Esophagus muscularis mucosa (tissue), 4 donors: ENCODE measurements at regions not wholly inside any gene's neighbourhood (a gene's known extent, or its start where the extent isn't known, plus 50 kb on each side); places are given as distances from the start of the nearest gene placed in this dataset.

Source experiments
- DNase-seq: peaks from one replicate; pipeline ENCODE4 v3.0.0-alpha.2; 2017; ENCODE audit errors: extremely low spot score
- H3K27ac ChIP-seq, 4 donors: fragments of 200-600 bp; sonication (generic); replicated peaks in 1 of 4; 1 replicate in 3 of 4; 2 replicates in 1 of 4; pipeline ENCODE4 v1.5.1; 2016 to 2019; ENCODE audit warnings: mild to moderate bottlenecking in 1 of 4
- H3K27me3 ChIP-seq, 4 donors: fragments of 200-600 bp; sonication (generic); one replicate each; pipeline versions ENCODE4 v1.5.1 to v1.6.0; 2016 to 2019
- H3K36me3 ChIP-seq, 4 donors: fragments of 200-600 bp; sonication (generic); one replicate each; pipeline ENCODE4 v1.5.1; 2016 to 2019
- H3K4me1 ChIP-seq, 4 donors: fragments of 200-600 bp; sonication (generic); one replicate each; pipeline ENCODE4 v1.5.1; 2016 to 2019
- H3K4me3 ChIP-seq, 4 donors: fragments of 200-600 bp; sonication (generic); 1 replicate in 2 of 4; 2 replicates in 2 of 4; pipeline ENCODE4 v1.5.1; 2016 to 2019; ENCODE audit warnings: mild to moderate bottlenecking in 4 of 4, moderate library complexity in 1 of 4
- H3K9me3 ChIP-seq, 4 donors: fragments of 200-600 bp; sonication (generic); 1 replicate in 3 of 4; 2 replicates in 1 of 4; pipeline ENCODE4 v1.5.1; 2016 to 2019
- EP300 ChIP-seq: sonication (generic); formaldehyde crosslinking; IDR thresholded peaks from one replicate; pipeline ENCODE4 v1.6.1; 2017; ENCODE audit warnings: antibody characterized with exemption
- POLR2A ChIP-seq: fragments of 450-650 bp; IDR thresholded peaks from one replicate; pipeline ENCODE4 v1.6.1; 2017; ENCODE audit warnings: antibody characterized with exemption, moderate library complexity, mild to moderate bottlenecking, low read depth
- POLR2AphosphoS5 ChIP-seq, 2 donors: sonication (generic); formaldehyde crosslinking; IDR thresholded peaks; one replicate each; pipeline ENCODE4 v1.6.1; 2017; ENCODE audit warnings: antibody characterized with exemption in 2 of 2
- WGBS: methylation state at CpG from one replicate; pipeline ENCODE4 v1.1.5; 2018; 5-methylcytosine and 5-hydroxymethylcytosine counted together
- intact Hi-C: fragments of 100-400 bp; cut with DNase I; formaldehyde crosslinking; loops from one replicate; pipeline ENCODE4 v1.15.1; 2023
- TF ChIP-seq, protein P1 (sequence below), 3 experiments: fragments of 200-600 bp in 2 of 3; fragments of 450-650 bp in 1 of 3; sonication (generic) in 2 of 3; IDR thresholded peaks; one replicate each; pipeline ENCODE4 v1.5.1; 2017 to 2019; ENCODE audit warnings: antibody characterized with exemption in 3 of 3, mild to moderate bottlenecking in 2 of 3, moderate library complexity in 1 of 3

DNA sequence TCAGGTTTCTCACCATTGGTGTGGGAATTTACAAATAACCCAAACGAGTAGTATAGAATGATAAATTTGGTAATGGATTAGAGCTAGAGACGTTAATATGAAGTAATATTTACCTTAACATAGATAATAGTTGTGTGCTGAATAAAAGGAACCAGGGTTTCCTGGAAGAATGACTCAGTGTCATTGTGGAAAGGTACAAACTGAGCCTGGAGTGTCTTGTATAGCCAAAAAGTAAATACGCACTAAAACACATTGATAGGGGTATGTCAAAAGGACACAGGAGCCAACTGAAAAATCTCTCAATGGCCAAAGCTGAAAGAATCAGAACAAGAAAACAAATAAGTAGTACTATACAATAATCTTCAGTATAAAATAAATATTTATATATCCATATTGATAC lies 363.5 kb downstream of the SLCO4C1 start:
- WGBS: 77% methylated on average over 3 of the region's 3 CpGs
- no peak overlapping the region for H3K27ac ChIP-seq
- intact Hi-C loops: no loop called here
- no peaks in the 10 kb centered on the region for H3K9me3 ChIP-seq
- no peaks in the 10 kb centered on the region for H3K4me1 ChIP-seq
- H3K4me3 ChIP-seq: no peak overlapping the region
- no peak for DNase-seq
- H3K27me3 ChIP-seq: no peaks in the 10 kb centered on the region
- no peaks in the 10 kb centered on the region for H3K36me3 ChIP-seq
- no peak for TF ChIP-seq POLR2A
- TF ChIP-seq POLR2AphosphoS5 (IDR thresholded peaks at IDR 0.05): no peak
- TF ChIP-seq EP300: no peak

DNA sequence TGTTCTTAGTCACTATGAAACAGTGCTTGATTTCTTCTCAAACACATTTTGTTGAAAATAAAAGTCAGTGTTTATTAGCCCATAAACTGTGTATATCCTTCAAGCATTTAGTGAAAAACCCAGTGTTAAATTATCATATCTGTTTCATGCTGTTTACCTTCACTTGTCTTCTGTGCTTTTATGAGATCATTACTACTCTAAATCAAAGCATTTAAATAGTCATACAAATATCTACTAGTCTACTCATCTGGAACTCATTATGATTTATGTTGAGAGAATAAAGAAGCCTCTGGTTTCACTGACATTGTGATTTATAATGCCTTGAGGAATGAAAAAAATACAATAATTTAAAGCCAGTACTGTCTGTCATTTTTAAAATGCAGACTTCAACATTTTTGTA lies 366.5 kb downstream of the SLCO4C1 start:
- Histone ChIP-seq H3K9me3 (no peaks in the 10 kb centered on the region), H3K4me3 (no peak overlapping the region), H3K4me1 (no peaks in the 10 kb centered on the region), H3K27ac (no peak overlapping the region), H3K36me3 (no peaks in the 10 kb centered on the region), H3K27me3 (no peaks in the 10 kb centered on the region)
- TF ChIP-seq EP300: no peak
- TF ChIP-seq POLR2AphosphoS5 (IDR thresholded peaks at IDR 0.05): no peak
- intact Hi-C loops: no loop called here
- DNase-seq: no peak

DNA sequence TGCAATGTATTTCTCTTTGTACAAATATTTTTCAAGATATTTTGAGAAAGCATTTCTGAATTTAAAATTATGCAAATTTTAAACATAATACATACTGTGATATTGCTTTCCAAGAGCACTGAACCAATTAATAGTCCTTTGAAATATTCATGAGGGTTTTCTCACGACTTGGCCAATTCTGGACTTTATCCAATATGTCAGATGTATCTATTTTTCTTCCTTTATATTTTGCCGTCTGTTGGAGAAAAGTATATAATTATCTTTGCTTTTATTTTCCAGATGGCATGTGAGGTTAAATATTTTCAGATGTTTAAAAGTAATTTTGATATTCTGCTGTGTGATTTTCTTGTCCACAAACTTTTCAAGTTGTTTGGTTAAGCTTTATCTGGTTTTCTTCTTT lies 378.9 kb downstream of the SLCO4C1 start:
- 41% methylated on average over 2 of the region's 2 CpGs for WGBS

DNA sequence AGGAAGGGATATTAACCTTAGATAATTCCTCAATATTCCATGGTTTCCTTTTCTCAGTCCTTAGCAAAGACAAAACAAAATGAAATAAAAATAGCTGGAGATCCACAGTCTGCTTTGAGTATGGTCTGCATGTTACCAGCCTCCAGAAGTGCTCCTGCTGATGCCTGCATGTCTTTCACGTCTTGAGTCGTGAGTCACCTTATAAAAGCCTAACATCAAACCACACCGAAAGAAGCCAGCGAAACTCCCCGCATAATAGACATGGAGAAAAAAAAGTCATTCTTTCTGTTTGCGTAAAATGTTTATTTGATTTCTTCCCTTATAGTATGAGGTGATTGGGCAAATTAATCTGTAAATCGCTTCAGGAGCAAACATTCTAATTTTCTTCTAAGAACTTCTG lies 380.5 kb downstream of the SLCO4C1 start:
- no peak for DNase-seq

More for the DNA sequence above, 378.9 kb downstream of the SLCO4C1 start:
- H3K9me3 ChIP-seq: no peaks in the 10 kb centered on the region
- intact Hi-C loops: no loop called here
- H3K4me1 ChIP-seq: no peaks in the 10 kb centered on the region
- no peak overlapping the region for H3K27ac ChIP-seq
- H3K36me3 ChIP-seq: no peaks in the 10 kb centered on the region
- DNase-seq: no peak
- H3K27me3 ChIP-seq: no peaks in the 10 kb centered on the region
- H3K4me3 ChIP-seq: no peak overlapping the region
- TF ChIP-seq POLR2AphosphoS5 (IDR thresholded peaks at IDR 0.05) (no peak), POLR2A (no peak)

DNA sequence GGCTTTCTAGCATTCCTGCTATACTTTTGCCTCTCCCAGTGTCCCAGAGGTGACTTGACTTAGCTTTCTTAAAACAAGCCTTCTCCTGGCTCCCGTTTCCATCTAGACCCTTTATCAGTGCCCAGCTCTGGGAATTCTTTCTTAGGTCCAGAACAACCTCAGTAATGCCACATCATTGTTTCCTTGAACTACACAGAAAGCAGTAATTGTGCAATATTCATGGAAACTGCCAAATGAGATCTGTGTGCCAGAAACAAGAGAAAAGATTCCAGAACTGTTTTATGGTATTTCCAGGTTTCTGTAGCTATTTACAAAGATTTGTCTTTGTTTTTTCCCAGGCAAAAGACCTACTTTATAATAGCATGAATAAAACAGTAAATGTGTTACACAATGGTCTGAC lies 391.3 kb downstream of the SLCO4C1 start:
- H3K9me3 ChIP-seq: no peaks in the 10 kb centered on the region
- 79% methylated on average over 1 of the region's 1 CpG for WGBS
- no peak for DNase-seq
- H3K27me3 ChIP-seq: no peaks in the 10 kb centered on the region
- intact Hi-C loops: no loop called here
- H3K27ac ChIP-seq: no peak overlapping the region
- H3K4me3 ChIP-seq: no peak overlapping the region
- peaks cover 0 to 6% (median 1%) of the 10 kb centered on the region in 4 donors for H3K4me1 ChIP-seq
- no peaks in the 10 kb centered on the region for H3K36me3 ChIP-seq
- TF ChIP-seq, protein P1, sequence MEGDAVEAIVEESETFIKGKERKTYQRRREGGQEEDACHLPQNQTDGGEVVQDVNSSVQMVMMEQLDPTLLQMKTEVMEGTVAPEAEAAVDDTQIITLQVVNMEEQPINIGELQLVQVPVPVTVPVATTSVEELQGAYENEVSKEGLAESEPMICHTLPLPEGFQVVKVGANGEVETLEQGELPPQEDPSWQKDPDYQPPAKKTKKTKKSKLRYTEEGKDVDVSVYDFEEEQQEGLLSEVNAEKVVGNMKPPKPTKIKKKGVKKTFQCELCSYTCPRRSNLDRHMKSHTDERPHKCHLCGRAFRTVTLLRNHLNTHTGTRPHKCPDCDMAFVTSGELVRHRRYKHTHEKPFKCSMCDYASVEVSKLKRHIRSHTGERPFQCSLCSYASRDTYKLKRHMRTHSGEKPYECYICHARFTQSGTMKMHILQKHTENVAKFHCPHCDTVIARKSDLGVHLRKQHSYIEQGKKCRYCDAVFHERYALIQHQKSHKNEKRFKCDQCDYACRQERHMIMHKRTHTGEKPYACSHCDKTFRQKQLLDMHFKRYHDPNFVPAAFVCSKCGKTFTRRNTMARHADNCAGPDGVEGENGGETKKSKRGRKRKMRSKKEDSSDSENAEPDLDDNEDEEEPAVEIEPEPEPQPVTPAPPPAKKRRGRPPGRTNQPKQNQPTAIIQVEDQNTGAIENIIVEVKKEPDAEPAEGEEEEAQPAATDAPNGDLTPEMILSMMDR (IDR thresholded peaks at IDR 0.05): no peak
- TF ChIP-seq POLR2AphosphoS5 (IDR thresholded peaks at IDR 0.05) (no peak), POLR2A (no peak), EP300 (no peak)

More for the DNA sequence above, 380.5 kb downstream of the SLCO4C1 start:
- no peaks in the 10 kb centered on the region for H3K27me3 ChIP-seq
- 86% methylated on average over 7 of the region's 7 CpGs for WGBS
- H3K4me1 ChIP-seq: no peaks in the 10 kb centered on the region
- H3K4me3 ChIP-seq: no peak overlapping the region
- no peak for TF ChIP-seq POLR2A
- TF ChIP-seq POLR2AphosphoS5 (IDR thresholded peaks at IDR 0.05): no peak
- TF ChIP-seq, protein P1 (IDR thresholded peaks at IDR 0.05): no peak
- TF ChIP-seq EP300: no peak
- no peaks in the 10 kb centered on the region for H3K9me3 ChIP-seq
- no peak overlapping the region for H3K27ac ChIP-seq
- no peaks in the 10 kb centered on the region for H3K36me3 ChIP-seq
- intact Hi-C loops: no loop called here

DNA sequence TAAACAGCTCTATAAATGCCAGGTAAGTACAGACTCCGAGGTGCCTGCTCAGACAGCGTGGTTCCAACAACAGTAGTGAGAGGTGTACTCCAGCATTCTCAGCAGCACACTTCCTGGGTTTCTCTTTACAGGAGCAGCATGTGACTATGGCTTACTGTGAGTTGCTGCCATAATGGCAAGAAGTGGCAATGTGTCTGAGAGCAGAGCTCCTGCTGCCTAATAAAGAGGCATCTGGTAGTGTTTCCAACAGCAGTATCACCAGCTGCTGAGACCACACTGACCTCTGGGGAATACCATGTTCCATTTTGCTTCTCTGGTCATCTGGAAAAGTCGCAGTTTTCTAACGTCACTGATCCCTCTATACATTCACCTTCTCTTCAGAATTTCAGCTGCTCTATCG lies 398.2 kb downstream of the SLCO4C1 start:
- Histone ChIP-seq H3K4me1 (peaks cover 0 to 21% (median 10%) of the 10 kb centered on the region in 4 donors), H3K4me3 (no peak overlapping the region), H3K36me3 (no peaks in the 10 kb centered on the region), H3K27me3 (no peaks in the 10 kb centered on the region), H3K27ac (no peak overlapping the region), H3K9me3 (no peaks in the 10 kb centered on the region)
- intact Hi-C loops: no loop called here
- TF ChIP-seq POLR2AphosphoS5 (IDR thresholded peaks at IDR 0.05) (no peak), EP300 (no peak), POLR2A (no peak)
- TF ChIP-seq, protein P1 (IDR thresholded peaks at IDR 0.05): no peak
- WGBS: 84% methylated on average over 5 of the region's 5 CpGs
- DNase-seq: no peak
